Left ventricle myocardium inferior (tissue), 1 donor: ENCODE measurements at regions not wholly inside any gene's neighbourhood (a gene's known extent, or its start where the extent isn't known, plus 50 kb on each side); places are given as distances from the start of the nearest gene placed in this dataset.

ENCODE experiments used
- DNase-seq: peaks from one replicate; pipeline ENCODE4 v3.0.0-alpha.2; 2020
- H3K27ac ChIP-seq: fragments of 200-600 bp; replicated peaks from 2 replicates; pipeline ENCODE4 v1.8.0; 2021
- H3K27me3 ChIP-seq: fragments of 200-600 bp; 2 replicates; pipeline ENCODE4 v1.8.0; 2021; ENCODE audit warnings: low read depth
- H3K36me3 ChIP-seq: fragments of 200-600 bp; 2 replicates; pipeline ENCODE4 v1.8.0; 2021
- H3K4me1 ChIP-seq: fragments of 200-600 bp; 2 replicates; pipeline ENCODE4 v1.8.0; 2021
- H3K4me3 ChIP-seq: fragments of 200-600 bp; 2 replicates; pipeline ENCODE4 v1.8.0; 2021; ENCODE audit warnings: mild to moderate bottlenecking, moderate library complexity
- H3K9me3 ChIP-seq: fragments of 200-600 bp; replicated peaks from 2 replicates; pipeline ENCODE4 v1.8.0; 2021
- intact Hi-C: fragments of 100-400 bp; cut with micrococcal nuclease; formaldehyde crosslinking; loops from one replicate; pipeline ENCODE4 v1.11.0; 2022
- TF ChIP-seq, protein P1 (sequence below): fragments of 200-600 bp; IDR thresholded peaks from 2 replicates; pipeline ENCODE4 v1.8.0; 2021; ENCODE audit warnings: antibody characterized with exemption, mild to moderate bottlenecking, borderline replicate concordance
- donor health status: DM: no; HTN: yes; CAD: no; lungs with severe emphysema.

DNA sequence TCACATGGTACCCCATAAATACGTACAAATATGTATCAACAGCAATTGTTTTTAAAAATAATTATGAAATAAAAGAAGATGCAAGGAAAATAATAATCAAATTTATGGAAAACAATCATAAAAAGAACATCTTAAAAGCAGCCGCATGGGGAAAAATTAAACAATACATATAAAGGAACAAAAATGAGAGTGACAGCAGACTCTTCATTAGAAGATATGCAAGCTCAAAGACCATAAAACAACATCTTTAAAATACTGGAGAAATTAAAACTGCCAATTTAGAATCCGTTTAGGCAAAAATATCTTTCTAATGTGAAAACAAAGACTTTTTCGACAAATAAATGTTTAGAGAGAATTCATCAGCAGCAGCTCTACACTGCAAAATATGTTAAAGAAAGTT is 190.6 kb upstream of the C11orf58 start:
- TF ChIP-seq, protein P1, sequence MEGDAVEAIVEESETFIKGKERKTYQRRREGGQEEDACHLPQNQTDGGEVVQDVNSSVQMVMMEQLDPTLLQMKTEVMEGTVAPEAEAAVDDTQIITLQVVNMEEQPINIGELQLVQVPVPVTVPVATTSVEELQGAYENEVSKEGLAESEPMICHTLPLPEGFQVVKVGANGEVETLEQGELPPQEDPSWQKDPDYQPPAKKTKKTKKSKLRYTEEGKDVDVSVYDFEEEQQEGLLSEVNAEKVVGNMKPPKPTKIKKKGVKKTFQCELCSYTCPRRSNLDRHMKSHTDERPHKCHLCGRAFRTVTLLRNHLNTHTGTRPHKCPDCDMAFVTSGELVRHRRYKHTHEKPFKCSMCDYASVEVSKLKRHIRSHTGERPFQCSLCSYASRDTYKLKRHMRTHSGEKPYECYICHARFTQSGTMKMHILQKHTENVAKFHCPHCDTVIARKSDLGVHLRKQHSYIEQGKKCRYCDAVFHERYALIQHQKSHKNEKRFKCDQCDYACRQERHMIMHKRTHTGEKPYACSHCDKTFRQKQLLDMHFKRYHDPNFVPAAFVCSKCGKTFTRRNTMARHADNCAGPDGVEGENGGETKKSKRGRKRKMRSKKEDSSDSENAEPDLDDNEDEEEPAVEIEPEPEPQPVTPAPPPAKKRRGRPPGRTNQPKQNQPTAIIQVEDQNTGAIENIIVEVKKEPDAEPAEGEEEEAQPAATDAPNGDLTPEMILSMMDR = no peak
- intact Hi-C loops = no loop called here
- H3K27ac ChIP-seq = no peak overlapping the region
- H3K4me3 ChIP-seq = no peak overlapping the region
- peaks cover 26% of the 10 kb centered on the region for H3K9me3 ChIP-seq
- no peaks in the 10 kb centered on the region for H3K36me3 ChIP-seq
- no peaks in the 10 kb centered on the region for H3K4me1 ChIP-seq
- DNase-seq = no peak
- H3K27me3 ChIP-seq = no peaks in the 10 kb centered on the region

DNA sequence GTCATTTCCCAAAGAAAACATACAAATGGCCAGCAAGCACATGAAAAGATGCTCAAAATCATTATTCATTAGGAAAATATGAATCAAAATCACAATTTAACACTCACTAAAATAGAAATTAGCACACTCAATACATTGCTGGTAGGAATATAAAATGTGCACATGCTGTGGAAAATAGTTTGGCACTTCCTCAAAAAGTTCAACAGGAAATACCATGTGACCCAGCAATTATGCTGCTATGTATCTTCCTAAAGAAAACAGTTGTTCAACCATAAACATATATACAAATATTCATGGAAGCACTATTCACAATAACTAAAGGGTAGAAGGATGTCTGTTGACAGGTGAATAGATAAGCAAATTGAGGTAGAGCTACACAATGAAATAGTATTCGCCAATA is 187.3 kb upstream of the SOX6 start:
- Histone ChIP-seq H3K4me3 (no peak overlapping the region), H3K27ac (no peak overlapping the region), H3K27me3 (no peaks in the 10 kb centered on the region), H3K9me3 (peaks cover 35% of the 10 kb centered on the region), H3K4me1 (no peaks in the 10 kb centered on the region), H3K36me3 (no peaks in the 10 kb centered on the region)
- no peak for DNase-seq
- intact Hi-C loops = no loop called here
- TF ChIP-seq, protein P1 = no peak

DNA sequence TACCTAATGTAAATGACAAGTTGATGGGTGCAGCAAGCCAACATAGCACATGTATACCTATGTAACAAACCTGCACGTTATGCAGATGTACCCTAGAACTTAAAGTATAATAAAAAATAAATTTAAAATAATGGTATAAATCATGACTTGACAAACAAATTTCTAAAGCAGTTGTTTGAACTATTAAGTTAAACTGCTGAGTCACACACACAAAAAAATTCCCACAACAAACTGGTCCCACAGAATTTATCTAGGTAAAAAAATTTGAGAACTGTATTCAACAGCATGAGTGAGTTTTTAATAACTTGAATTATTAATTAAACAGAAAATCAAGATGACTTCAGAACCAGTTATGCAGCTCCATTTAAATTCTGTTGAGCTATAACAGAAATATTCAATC is 186.0 kb upstream of the SOX6 start:
- DNase-seq = no peak
- Histone ChIP-seq H3K4me1 (no peaks in the 10 kb centered on the region), H3K36me3 (no peaks in the 10 kb centered on the region), H3K9me3 (peaks cover 22% of the 10 kb centered on the region), H3K27ac (no peak overlapping the region), H3K4me3 (no peak overlapping the region), H3K27me3 (no peaks in the 10 kb centered on the region)
- intact Hi-C loops = no loop called here
- TF ChIP-seq, protein P1 = no peak

DNA sequence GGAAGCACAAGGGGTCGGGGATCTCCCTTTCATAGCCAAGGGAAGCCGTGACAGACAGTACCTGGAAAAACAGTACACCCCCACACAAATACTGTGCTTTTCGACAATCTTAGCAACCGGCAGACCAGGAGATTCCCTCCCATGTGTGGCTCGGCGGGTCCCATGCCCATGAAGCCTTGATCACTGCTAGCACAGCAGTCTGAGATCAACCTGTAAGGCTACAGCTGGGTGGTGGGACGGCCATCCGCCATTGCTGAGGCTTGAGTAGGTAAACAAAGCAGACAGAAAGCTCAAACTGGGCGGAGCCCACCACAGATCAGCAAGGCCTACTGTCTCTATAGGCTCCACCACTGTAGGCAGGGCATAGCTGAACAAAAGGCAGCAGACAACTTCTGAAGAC is 180.2 kb upstream of the SOX6 start:
- H3K4me3 ChIP-seq = no peak overlapping the region
- peaks cover 7% of the 10 kb centered on the region for H3K9me3 ChIP-seq
- no peaks in the 10 kb centered on the region for H3K27me3 ChIP-seq
- no peaks in the 10 kb centered on the region for H3K36me3 ChIP-seq
- TF ChIP-seq, protein P1 = no peak
- H3K4me1 ChIP-seq = peaks cover 15% of the 10 kb centered on the region
- intact Hi-C loops = no loop called here
- DNase-seq = no peak
- H3K27ac ChIP-seq = no peak overlapping the region

DNA sequence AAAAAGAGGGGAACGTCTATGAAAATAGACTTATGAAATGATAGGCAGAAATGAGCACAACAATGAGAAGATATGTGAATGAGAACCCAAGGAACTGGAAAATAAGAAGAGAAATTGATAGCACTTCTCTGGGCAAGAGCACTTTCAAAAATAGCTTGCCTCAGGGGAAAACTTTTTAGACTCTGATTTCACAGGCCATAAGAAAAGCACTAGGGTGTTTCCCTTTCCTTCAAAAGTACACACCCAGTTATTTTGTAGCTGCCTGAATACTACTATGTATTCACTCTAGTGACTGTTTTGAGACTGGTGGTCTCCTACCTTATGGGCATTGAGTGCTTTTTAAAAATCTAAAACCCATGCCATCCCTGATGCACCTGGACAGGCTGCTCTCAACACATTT is 172.3 kb upstream of the SOX6 start:
- no peaks in the 10 kb centered on the region for H3K9me3 ChIP-seq
- H3K36me3 ChIP-seq = no peaks in the 10 kb centered on the region
- H3K4me1 ChIP-seq = peaks cover 39% of the 10 kb centered on the region

More for the DNA sequence above, 172.3 kb upstream of the SOX6 start:
- no peak overlapping the region for H3K27ac ChIP-seq
- intact Hi-C loops = no loop called here
- TF ChIP-seq, protein P1 = no peak
- H3K4me3 ChIP-seq = no peak overlapping the region
- DNase-seq = no peak
- no peaks in the 10 kb centered on the region for H3K27me3 ChIP-seq
